ENCODE measurements at regions not wholly inside any gene's neighbourhood (a gene's known extent, or its start where the extent isn't known, plus 50 kb on each side); places are given as distances from the start of the nearest gene placed in this dataset.

- TF ChIP-seq CTCF (IDR thresholded peaks at IDR 0.05) (no peak), POLR2A (IDR thresholded peaks at IDR 0.05) (no peak)
Observed at GRCh38 chr1:4109628-4109940, 209.5 kb upstream of the C1orf174 start.

Measured in tibial nerve (tissue), 3 donors.